Dermis blood vessel endothelial cell (primary cell): ENCODE measurements at regions not wholly inside any gene's neighbourhood (a gene's known extent, or its start where the extent isn't known, plus 50 kb on each side); places are given as distances from the start of the nearest gene placed in this dataset.

Experiments
- DNase-seq: peaks from one replicate; pipeline ENCODE4 v3.0.0; 2010

GRCh38 chr15:92565351-92566125 is 90.0 kb downstream of the FAM174B start:
- DNase-seq, result no peak

DNA sequence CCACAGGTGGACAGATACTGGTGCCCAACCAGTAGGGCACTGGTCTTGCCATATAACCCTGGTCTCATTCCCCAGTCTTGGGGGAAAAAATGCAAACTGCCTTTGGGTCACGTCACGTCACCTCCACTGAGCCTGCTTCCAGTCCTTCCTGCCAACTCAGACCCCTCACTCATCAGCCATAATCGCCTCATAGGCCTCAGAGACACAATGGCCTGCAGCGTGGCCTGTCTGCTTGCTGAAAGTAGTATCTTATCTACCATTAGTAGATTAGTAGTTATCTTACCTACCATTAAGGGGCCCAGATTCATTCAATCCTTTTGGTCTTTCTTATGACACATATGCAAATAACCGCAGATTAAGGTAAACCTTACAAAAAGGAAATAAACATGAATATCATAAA is 93.8 kb downstream of the FAM174B start:
- no peak for DNase-seq

DNA sequence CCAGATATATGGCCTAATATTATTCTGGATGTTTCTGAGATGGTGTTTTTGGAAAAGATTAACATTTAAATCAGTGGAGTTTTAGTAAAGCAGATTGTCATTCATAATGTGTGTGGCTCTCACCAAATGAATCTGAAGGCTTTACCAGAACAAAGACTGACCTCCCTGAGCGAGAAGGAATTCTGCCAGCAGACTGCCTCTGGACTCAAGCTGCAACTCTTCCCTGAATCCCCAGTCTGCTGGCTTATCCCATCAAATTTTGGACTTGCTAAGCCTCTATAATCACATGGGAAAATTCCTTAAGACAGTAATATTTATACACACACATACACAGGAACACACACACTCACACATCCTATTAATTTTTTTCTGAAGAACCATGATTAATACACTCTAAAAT is 102.3 kb downstream of the FAM174B start:
- DNase-seq, result no peak

DNA sequence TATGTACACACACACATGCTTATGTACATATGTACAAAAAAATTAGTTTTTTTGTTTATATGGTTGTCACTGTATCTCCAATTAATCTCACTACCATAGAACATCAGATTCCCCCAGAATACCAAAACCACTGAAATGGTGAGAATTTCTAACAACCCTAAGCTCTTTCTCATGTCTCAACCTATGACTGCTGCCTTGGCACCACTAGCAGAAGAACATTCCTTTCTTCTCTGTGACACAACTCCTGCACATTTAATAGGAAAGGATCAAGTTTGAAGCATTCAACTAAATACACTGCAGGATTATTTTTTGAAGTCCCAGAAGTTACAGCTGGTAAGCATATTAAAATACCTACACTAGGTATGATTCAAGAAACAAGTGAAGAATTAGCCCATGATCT is 109.6 kb downstream of the FAM174B start:
- DNase-seq, result no peak

DNA sequence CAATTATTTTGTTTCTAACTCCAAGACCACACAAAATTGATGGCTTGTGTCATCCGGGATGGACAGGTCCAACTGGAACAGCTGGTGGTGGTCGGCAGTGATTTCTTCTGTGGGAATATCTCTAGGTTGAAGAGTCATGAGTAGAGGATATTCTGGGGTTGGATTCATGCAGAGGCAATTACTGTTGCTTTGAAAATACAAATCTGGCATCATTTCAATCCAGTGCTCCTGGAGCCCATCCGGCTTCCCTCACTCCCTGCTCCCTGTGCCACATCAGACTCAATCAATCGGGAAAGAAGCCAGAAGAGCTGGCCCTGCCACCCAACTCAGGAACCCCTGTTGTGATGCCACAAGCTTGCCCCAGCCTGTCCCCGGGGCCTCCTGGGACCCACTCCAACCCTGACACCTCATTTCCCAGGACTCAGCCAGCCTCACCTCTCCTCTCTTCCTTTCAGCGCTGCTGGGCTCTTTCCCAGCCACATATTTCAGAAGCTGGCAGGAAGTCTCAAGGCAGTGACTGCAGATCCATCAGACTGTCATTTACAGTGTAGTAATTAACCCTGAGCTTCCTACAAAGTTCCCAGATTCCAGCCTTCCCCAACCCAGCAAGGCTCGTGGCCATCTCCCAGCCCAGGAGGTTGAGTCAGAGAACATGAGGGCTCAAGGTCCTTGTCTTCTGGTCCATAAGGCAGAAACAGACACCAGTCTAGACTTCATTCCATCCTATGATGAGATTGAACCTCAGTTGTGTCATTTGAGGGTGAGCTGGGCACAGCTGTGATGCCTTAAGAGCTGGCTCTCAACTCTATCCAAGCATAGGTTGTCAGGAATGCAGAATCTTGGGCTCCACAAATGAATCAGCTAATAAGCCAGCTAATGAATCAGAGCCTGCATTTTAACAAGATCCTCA is 114.0 kb downstream of the FAM174B start:
- DNase-seq, result peak; percentile 6

GRCh38 chr15:92538115-92538514 is 117.5 kb downstream of the FAM174B start:
- DNase-seq, result no peak

- peak; percentile 85 for DNase-seq
Measured at GRCh38 chr15:92533298-92533697, 122.3 kb downstream of the FAM174B start.

GRCh38 chr15:92531406-92531805 is 124.2 kb downstream of the FAM174B start:
- DNase-seq, result no peak

- DNase-seq, result peak; percentile 40
Measured at GRCh38 chr15:92528736-92529135, 126.8 kb downstream of the FAM174B start.

- peak; percentile 23 for DNase-seq
Measured at GRCh38 chr15:92527197-92527596, 128.4 kb downstream of the FAM174B start.

GRCh38 chr15:92525758-92526245 is 129.8 kb downstream of the FAM174B start:
- no peak for DNase-seq

GRCh38 chr15:92524874-92525565 is 130.6 kb downstream of the FAM174B start:
- DNase-seq, result no peak

DNA sequence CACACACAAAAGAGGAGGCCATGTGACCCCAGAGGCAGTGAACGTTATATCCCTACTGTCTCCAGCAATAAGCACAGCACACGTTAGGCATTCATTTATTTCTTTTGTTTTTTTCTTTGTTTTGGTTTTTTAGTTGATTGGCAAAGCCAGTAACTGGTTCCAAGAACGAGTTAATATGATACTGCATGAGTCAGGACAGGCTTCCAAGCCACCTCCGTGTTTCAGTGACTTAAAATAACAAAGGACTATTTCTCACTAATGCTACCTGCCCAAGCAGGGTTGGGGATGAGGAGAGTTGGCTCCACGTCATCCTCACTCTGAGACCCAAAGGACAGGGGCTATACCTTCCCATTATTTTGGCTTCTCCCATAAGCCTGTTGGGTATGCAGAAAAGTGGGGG is 130.5 kb downstream of the ST8SIA2 start:
- DNase-seq, result no peak

- no peak for DNase-seq
Measured at GRCh38 chr15:92523176-92523575, 129.5 kb downstream of the ST8SIA2 start.

DNA sequence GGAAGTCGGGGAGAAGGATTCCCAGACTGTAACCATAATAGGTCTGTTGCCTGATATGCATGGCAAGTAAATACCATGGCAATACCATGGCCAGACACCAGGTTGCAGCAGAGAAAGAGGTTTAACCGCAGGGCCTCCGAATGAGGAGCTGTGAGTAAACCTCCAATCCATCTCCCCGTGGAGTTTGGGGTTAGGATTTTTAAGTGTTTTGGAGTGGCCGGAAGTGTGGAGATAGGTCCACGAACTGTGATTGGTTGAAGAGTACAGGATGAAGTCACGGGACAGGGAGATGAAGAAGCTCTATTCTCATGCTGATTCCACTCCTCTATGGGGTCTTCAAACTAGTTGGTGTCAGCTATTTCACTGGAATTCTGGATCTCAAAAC is 127.9 kb downstream of the ST8SIA2 start:
- peak; percentile 83 for DNase-seq

GRCh38 chr15:92520914-92521623 is 127.4 kb downstream of the ST8SIA2 start:
- peak; percentile 10 for DNase-seq

DNA sequence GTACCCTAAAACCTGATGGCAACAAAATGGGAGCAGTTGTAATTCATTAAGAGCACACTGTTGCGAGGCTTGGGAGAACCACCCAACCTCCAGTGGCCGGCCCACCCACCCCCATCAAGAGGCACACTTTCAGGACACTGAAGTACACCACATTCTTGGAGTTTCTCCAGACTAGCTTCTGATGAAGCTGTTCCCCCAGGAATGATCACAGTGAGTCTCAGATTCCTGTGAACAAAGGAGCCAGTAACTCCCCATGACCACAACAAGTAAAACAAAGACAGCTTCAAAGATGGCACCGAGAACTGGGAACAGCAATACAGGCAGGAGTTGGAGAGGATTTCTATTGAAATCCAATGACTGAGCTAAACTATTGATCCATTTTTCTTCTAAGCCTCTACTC is 126.0 kb downstream of the ST8SIA2 start:
- DNase-seq, result no peak
